SKM-1 (cell line): ENCODE measurements at regions not wholly inside any gene's neighbourhood (a gene's known extent, or its start where the extent isn't known, plus 50 kb on each side); places are given as distances from the start of the nearest gene placed in this dataset.

ENCODE experiments used
- DNase-seq: peaks from one replicate; lab custom pipeline; 2025; ENCODE audit not compliant: unreplicated experiment; lab: John Stamatoyannopoulos, UW

- no peak for DNase-seq
Observed at GRCh38 chr6:149149653-149150052, 167.9 kb upstream of the TAB2 start.

- DNase-seq = no peak
Observed at GRCh38 chr6:149150301-149150700, 167.2 kb upstream of the TAB2 start.

DNA sequence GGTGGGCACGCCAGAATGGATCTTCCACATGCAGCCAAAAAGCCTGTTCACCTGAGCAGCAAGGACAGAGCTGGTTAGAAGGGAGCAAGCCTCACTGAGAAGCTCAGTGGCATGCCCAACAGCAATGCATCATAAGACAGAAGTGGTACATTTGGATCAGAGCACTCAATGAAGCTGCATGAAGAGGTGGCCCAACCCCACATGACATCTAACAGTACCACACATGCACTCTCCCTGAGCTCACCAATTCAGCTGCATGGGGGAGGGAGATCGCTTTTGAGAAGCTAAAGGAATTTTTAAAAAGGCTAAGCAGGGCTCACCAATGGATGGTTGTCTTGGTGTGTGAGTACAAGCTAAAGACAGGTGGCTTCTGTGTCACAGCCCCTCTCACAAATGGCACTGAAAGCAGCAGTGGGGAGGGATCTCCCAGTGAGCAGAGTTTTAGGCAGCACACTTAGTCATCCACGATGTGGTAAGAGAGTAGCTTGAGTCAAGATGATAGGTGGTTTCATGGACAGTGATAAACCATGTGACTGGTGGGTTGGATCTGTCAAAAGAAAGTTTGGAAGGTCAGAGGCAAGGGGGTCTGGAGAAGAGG lies 166.6 kb upstream of the TAB2 start:
- DNase-seq = no peak

- no peak for DNase-seq
Observed at GRCh38 chr6:149152521-149152920, 165.0 kb upstream of the TAB2 start.

- no peak for DNase-seq
Observed at GRCh38 chr6:149153100-149153499, 164.4 kb upstream of the TAB2 start.

GRCh38 chr6:149153693-149154092 lies 163.8 kb upstream of the TAB2 start:
- no peak for DNase-seq

DNA sequence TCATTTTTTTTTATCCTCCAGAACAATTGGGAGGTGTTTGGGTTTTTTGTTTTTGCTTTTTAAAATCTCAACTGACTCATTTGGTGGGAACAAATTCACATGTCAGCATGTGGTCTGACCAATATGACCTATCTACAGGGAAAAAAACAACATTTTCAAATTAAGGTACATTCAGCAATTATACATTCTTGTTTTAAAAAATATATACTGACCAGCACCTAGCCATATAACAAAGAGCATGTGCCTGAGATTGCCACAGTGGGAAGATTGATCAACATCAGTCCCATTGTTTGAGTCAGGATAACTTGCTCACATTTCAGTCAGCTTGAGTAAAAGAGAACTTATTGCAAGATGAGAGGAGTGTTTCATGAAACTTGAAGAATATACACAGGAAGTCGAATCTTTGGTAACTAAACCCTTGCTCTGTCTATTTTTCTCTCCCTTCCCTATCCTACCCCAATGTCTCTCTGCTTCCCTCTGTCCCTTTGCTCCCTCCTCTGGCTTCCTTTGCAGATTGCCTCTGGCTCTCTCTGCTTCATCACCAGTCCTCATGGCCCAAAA lies 163.2 kb upstream of the TAB2 start:
- DNase-seq = no peak

- DNase-seq = no peak
Observed at GRCh38 chr6:149157126-149157525, 160.4 kb upstream of the TAB2 start.

DNA sequence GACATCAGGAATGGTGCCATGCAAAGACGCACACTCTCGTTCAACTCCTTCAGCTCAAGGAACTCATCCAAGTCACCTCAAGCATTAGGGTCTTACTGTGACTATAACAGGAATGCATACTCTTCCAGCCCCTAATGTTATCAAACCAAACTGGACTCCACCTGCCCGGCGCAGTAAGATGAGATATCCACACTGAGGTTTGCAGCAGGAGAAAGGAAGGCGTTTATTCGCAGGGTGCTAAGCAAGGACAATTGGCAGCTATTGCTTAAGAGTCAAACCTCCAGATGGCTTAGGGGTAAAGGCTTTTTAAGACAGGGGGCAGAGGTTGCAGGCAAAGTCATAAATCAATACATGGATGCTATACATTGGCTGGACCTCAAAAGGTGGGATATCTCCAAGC lies 159.4 kb upstream of the TAB2 start:
- DNase-seq = no peak

- DNase-seq = no peak
Observed at GRCh38 chr6:149160943-149161342, 156.6 kb upstream of the TAB2 start.

GRCh38 chr6:149162924-149163323 lies 154.6 kb upstream of the TAB2 start:
- no peak for DNase-seq

DNA sequence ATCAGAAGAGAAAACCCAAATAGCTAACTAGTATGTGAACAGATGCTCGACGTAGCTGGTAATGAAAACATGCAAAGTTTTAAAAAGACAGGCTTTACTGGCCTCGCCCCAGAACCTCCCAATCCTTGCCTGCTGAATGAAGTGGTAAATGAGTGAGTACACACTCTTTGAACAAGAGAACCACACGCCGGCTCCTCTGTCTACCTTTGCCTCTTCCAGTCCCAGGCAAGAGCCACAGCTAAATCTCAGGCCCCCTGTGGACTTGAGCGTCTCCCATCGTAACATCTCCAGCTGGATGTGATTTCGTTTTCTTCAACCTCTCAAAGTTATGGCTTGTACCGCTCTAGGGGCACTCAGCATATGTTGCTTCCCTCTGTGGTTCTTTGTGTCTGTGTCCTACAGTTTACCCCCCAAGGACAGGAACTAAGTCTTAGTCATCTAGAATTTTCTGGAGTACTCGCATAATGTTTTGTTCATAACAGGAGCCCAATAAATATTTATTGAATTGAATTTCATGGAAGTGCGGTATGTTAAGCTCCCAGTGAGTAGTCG lies 153.2 kb upstream of the TAB2 start:
- DNase-seq = no peak

GRCh38 chr6:149166336-149166735 lies 151.2 kb upstream of the TAB2 start:
- no peak for DNase-seq

DNA sequence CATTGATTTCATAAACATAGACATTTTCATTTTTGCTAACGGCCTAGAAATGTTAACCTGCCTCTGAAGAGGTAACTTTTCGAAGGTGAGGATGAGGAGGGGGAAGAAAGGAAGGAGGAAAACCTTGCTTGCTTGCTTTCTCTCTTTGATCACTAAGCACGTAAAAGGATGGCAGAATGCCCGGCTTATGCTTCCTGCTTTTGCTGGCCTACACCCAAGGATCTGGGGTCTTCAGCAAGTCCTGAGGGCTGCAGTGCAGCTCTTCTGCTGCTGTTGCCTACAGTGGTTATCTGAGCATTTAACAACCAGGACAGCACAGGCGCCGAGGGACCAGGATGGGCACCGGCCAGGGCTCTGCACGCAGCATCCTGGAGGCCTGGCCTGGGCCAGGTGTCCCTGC lies 150.8 kb upstream of the TAB2 start:
- no peak for DNase-seq

DNA sequence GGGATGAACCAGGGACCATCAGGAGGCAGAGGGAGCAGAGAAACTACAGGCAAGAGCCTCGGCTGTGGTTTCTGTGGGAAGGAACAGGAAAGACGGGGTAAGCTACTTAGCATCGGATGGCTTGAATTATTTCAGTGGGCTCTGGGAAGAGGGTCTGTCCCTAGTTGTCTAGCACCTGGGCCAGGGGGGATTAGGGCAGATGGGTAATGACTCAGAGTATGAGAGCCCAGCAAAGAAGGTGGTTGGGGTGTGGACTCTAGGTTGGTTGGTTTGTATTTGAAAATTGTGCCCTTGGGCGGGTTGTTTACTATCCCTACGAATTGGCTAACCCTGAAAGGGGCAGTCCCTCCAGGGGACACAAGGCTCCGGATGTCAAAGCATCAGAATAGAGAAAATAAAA lies 148.5 kb upstream of the TAB2 start:
- no peak for DNase-seq

GRCh38 chr6:149169761-149170511 lies 147.6 kb upstream of the TAB2 start:
- DNase-seq = no peak

GRCh38 chr6:149170564-149171452 lies 146.7 kb upstream of the TAB2 start:
- DNase-seq = no peak

DNA sequence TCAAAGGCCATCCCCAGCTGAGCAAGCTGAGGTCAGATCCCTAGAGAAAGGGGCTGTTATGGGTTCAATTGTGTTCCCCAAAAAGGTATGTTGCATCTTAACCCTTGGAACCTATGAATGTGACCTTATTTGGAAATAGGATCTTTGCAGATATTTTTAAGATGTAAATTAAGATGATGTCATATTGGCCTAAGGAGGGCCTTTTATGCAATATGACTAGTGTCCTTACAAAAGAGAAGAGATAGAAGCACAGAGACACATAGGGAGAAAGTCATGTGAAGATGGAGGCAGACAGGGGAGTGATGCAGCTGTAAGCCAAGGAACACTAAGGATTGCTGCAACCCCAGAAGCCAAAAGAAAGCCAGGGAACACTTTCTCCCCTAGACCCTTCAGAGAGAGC lies 144.3 kb upstream of the TAB2 start:
- DNase-seq = no peak

DNA sequence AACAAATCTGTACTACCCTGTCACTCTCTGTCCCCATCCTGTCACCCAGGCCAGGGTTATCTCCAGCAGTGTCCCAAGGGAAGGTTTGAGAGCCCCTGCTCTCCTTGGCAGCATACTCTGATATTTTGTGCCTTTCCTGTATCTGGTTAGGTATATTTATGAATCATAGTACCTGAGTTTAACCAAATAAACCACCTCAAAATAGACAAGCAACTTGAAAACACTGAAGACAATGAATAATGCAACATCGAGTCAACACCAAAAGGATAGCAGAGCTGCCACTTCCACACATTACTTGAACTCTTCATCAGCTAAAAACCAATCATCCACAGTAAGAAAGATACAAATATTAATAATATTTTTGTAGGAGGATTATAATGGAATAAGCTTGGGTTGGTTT lies 142.6 kb upstream of the TAB2 start:
- no peak for DNase-seq

DNA sequence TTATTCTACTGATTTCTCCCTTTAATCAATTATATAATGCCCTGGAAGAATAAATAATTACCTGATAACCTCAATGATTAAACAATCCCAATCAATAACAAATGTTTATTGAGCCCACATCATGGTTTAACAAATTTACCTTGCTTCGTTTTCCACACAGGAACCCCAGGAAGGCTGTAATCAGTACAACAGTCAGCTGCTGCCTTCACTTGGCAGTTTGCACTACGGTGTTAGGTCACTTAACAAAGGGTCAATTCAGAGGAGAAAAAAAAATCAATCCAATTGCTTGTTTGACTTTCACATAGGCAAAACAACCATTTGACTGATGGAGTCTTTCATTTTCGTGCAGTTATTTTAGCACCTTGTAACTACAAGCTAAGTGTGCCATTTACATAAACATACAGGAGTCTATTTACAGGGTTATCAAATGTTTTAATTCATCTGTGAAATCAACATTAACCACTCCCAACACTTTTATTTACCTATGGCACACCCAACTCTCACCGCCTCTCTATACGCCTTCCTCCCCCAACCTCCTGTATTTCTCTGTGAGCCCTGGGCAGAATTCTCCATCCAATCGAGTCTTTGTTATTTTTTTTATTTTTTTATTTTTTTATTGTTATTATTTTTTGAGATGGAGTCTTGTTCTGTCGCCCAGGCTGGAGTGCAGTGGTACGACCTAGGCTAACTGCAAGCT lies 140.4 kb upstream of the TAB2 start:
- no peak for DNase-seq

DNA sequence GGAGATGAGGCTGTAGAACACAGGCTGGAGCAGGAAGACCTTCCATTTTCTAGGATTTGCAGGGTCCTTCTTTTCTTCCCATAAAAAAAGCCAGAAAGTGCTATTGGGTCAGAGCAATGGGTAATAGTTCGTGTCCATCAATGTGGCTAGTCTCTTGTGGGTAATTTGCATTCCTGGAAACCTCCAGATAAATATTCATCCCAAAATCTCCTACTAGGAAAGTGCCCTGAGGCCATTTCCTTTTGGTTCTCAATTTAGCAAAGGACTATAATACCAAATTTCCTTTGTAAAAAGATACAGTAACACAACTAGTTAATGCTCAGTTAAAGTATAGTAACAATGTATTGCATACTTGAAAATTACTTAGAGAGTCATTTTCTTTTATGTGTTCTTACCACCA lies 138.1 kb upstream of the TAB2 start:
- DNase-seq = no peak
